A549 (cell line): ENCODE measurements at regions not wholly inside any gene's neighbourhood (a gene's known extent, or its start where the extent isn't known, plus 50 kb on each side); places are given as distances from the start of the nearest gene placed in this dataset.

Experiments
- EP300 ChIP-seq, 2 experiments: fragments of >200 bp; sonication (Bioruptor Twin); formaldehyde crosslinking; IDR thresholded peaks; 2 replicates in 1 of 2; 3 replicates in 1 of 2; pipeline ENCODE4 v1.6.1; 2016 to 2017
- ESRRA ChIP-seq: fragments of 150-350 bp; IDR thresholded peaks from 2 replicates; pipeline ENCODE4 v1.6.1; 2014; ENCODE audit warnings: mild to moderate bottlenecking, low read length, borderline replicate concordance
- FOSL2 ChIP-seq, 2 experiments: fragments of 450-650 bp in 1 of 2; fragments of >200 bp in 1 of 2; sonication (Bioruptor Twin) in 1 of 2; formaldehyde crosslinking; IDR thresholded peaks; 2 replicates each; pipeline versions ENCODE4 v1.5.0 to v1.6.1; 2016 to 2020; ENCODE audit warnings: mild to moderate bottlenecking in 1 of 2, moderate library complexity in 1 of 2
- HDAC2 ChIP-seq: fragments of 200-600 bp; sonication (generic); IDR thresholded peaks from 2 replicates; pipeline ENCODE4 v1.6.1; 2016
- KDM5A ChIP-seq: fragments of 200-600 bp; sonication (generic); IDR thresholded peaks from 2 replicates; pipeline ENCODE4 v1.6.1; 2016; ENCODE audit warnings: antibody characterized with exemption, mild to moderate bottlenecking
- POLR2A ChIP-seq: IDR thresholded peaks from 2 replicates; pipeline ENCODE4 v1.6.1; 2012; ENCODE audit warnings: mild to moderate bottlenecking, low read length
- RCOR1 ChIP-seq: fragments of 150-350 bp; IDR thresholded peaks from 2 replicates; pipeline ENCODE4 v1.6.1; 2014; ENCODE audit warnings: antibody characterized with exemption, low read length, low read depth
- ZFP36 ChIP-seq: fragments of 450-650 bp; IDR thresholded peaks from 2 replicates; pipeline ENCODE4 v1.6.1; 2014; ENCODE audit warnings: borderline replicate concordance; ENCODE audit not compliant: partially characterized antibody
- TF ChIP-seq, protein P1 (sequence below): fragments of >200 bp; sonication (Bioruptor Twin); formaldehyde crosslinking; IDR thresholded peaks from 3 replicates; pipeline ENCODE4 v1.5.1; 2016
- TF ChIP-seq, protein P2 (sequence below): fragments of 250-450 bp; sonication (Bioruptor Pico); IDR thresholded peaks from 2 replicates; pipeline ENCODE4 v1.5.0; 2021; ENCODE audit warnings: mild to moderate bottlenecking, moderate library complexity, borderline replicate concordance
- TF ChIP-seq, protein P3 (sequence below): IDR thresholded peaks from 2 replicates; pipeline ENCODE4 v1.6.1; 2012
- TF ChIP-seq, protein P4 (sequence below): fragments of 200-600 bp; sonication (generic); IDR thresholded peaks from 2 replicates; pipeline ENCODE4 v1.6.1; 2016; ENCODE audit warnings: antibody characterized with exemption, mild to moderate bottlenecking, moderate library complexity

DNA sequence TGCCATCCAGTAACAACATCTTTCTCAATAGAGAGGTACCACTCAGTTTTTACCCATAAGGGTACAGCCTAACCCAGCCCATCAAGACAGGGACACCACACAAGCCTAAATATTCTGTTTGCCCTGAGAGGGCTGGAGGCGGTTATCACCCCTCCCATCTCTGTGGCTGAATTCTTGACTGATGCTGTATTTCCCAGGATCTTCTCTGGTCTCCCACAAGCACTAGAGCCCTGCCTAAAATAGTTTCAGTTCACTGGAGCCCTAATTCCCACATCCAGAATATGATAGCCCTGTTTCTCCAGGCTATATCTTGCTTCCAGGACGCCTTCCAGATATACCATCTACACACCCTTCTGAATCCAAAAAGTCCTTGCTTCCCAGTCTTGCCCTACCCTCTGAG, 91.6 kb upstream of the NMU start:
- TF ChIP-seq, protein P1, sequence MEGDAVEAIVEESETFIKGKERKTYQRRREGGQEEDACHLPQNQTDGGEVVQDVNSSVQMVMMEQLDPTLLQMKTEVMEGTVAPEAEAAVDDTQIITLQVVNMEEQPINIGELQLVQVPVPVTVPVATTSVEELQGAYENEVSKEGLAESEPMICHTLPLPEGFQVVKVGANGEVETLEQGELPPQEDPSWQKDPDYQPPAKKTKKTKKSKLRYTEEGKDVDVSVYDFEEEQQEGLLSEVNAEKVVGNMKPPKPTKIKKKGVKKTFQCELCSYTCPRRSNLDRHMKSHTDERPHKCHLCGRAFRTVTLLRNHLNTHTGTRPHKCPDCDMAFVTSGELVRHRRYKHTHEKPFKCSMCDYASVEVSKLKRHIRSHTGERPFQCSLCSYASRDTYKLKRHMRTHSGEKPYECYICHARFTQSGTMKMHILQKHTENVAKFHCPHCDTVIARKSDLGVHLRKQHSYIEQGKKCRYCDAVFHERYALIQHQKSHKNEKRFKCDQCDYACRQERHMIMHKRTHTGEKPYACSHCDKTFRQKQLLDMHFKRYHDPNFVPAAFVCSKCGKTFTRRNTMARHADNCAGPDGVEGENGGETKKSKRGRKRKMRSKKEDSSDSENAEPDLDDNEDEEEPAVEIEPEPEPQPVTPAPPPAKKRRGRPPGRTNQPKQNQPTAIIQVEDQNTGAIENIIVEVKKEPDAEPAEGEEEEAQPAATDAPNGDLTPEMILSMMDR = no peak
- TF ChIP-seq HDAC2 (no peak), RCOR1 (no peak), ZFP36 (no peak), POLR2A (no peak), FOSL2 (IDR thresholded peaks at IDR 0.05) (no peak), FOSL2 (CRISPR knock-in tag; IDR thresholded peaks at IDR 0.05) (no peak), KDM5A (no peak), ESRRA (no peak), EP300 (IDR thresholded peaks at IDR 0.05) (no peak)
- TF ChIP-seq, protein P2, sequence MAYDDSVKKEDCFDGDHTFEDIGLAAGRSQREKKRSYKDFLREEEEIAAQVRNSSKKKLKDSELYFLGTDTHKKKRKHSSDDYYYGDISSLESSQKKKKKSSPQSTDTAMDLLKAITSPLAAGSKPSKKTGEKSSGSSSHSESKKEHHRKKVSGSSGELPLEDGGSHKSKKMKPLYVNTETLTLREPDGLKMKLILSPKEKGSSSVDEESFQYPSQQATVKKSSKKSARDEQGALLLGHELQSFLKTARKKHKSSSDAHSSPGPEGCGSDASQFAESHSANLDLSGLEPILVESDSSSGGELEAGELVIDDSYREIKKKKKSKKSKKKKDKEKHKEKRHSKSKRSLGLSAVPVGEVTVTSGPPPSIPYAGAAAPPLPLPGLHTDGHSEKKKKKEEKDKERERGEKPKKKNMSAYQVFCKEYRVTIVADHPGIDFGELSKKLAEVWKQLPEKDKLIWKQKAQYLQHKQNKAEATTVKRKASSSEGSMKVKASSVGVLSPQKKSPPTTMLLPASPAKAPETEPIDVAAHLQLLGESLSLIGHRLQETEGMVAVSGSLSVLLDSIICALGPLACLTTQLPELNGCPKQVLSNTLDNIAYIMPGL (CRISPR knock-in tag) = no peak
- TF ChIP-seq, protein P3, sequence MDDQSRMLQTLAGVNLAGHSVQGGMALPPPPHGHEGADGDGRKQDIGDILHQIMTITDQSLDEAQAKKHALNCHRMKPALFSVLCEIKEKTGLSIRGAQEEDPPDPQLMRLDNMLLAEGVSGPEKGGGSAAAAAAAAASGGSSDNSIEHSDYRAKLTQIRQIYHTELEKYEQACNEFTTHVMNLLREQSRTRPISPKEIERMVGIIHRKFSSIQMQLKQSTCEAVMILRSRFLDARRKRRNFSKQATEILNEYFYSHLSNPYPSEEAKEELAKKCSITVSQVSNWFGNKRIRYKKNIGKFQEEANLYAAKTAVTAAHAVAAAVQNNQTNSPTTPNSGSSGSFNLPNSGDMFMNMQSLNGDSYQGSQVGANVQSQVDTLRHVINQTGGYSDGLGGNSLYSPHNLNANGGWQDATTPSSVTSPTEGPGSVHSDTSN = no peak
- TF ChIP-seq, protein P4, sequence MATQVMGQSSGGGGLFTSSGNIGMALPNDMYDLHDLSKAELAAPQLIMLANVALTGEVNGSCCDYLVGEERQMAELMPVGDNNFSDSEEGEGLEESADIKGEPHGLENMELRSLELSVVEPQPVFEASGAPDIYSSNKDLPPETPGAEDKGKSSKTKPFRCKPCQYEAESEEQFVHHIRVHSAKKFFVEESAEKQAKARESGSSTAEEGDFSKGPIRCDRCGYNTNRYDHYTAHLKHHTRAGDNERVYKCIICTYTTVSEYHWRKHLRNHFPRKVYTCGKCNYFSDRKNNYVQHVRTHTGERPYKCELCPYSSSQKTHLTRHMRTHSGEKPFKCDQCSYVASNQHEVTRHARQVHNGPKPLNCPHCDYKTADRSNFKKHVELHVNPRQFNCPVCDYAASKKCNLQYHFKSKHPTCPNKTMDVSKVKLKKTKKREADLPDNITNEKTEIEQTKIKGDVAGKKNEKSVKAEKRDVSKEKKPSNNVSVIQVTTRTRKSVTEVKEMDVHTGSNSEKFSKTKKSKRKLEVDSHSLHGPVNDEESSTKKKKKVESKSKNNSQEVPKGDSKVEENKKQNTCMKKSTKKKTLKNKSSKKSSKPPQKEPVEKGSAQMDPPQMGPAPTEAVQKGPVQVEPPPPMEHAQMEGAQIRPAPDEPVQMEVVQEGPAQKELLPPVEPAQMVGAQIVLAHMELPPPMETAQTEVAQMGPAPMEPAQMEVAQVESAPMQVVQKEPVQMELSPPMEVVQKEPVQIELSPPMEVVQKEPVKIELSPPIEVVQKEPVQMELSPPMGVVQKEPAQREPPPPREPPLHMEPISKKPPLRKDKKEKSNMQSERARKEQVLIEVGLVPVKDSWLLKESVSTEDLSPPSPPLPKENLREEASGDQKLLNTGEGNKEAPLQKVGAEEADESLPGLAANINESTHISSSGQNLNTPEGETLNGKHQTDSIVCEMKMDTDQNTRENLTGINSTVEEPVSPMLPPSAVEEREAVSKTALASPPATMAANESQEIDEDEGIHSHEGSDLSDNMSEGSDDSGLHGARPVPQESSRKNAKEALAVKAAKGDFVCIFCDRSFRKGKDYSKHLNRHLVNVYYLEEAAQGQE = no peak
